ENCODE measurements at regions not wholly inside any gene's neighbourhood (a gene's known extent, or its start where the extent isn't known, plus 50 kb on each side); places are given as distances from the start of the nearest gene placed in this dataset.

DNA sequence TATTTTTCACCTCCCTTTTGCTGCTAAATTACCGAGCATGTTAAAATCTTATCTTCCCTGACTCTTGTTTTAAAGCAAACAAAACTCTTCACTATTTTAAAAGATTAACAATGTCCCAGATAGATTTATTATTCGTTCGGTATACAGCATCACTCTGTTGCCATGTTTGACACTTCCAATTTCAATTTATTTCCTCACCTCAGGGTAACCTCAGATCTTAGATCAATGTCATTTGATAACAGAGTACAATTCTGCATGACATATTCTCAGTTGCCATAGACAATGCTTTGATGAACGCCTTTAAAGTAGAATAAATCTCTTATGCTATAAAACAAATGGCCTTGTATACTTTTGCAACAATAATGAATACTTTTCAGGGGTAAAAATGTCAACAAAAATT is 1078.1 kb upstream of the IGFBP7 start:
- DNase-seq: no peak

DNA sequence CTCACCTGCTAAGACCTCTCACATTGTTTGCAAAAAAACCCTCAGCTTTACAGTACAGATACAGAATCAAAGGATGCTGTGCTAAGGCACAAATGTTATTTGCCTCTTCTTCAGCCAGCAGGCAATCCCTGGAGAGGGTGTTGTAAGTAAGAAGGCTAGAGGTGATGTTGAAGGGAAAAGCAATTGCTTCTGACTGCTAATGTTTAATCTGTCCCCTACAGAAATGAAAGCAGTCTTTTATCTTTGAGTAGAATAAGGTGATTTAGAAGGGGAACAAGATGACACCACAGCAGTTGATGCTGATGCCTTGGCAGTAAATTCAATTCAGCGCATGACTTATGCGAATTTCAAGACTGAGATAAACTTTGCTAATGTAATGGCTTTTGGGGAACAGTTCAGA is 1064.8 kb upstream of the IGFBP7 start:
- DNase-seq: no peak

DNA sequence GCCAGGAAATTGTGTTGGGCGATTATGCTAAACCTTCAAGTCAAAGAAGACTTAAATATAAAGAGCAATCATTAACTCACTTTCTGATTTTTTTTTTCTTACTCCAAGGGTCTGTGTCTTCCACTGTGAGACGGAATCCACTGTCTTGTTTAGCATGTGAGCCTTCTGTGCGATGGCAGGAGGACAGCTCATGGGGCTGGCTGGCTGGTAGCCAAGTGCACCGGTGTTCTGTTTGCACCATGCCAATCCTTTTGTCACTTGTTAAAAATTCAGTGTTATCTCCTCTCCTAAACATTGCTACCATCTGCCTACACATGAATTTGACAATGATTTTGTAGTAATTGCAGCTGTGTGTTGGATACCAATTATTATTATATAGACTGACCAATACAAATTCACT is 1056.3 kb upstream of the IGFBP7 start:
- no peak for DNase-seq

DNA sequence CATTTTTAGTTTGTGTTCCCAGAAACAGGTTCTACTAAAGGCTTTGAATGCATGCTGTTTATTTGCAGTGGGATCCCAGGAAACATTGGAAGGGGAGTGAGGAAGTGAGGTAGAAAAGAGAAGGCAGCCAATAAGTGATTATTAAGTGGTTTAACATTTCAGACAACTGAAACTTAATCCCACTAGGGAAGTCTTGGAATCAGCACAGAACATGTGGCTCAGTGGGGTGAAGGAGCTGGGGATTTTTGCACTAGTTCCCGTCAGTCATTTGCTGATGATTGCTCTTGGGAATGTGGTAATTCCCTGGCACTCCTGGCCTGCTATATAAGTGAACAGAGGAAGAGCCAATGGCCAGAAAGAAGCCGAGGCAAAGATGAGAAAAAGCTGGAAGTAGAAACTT is 1053.0 kb upstream of the IGFBP7 start:
- no peak for DNase-seq

DNA sequence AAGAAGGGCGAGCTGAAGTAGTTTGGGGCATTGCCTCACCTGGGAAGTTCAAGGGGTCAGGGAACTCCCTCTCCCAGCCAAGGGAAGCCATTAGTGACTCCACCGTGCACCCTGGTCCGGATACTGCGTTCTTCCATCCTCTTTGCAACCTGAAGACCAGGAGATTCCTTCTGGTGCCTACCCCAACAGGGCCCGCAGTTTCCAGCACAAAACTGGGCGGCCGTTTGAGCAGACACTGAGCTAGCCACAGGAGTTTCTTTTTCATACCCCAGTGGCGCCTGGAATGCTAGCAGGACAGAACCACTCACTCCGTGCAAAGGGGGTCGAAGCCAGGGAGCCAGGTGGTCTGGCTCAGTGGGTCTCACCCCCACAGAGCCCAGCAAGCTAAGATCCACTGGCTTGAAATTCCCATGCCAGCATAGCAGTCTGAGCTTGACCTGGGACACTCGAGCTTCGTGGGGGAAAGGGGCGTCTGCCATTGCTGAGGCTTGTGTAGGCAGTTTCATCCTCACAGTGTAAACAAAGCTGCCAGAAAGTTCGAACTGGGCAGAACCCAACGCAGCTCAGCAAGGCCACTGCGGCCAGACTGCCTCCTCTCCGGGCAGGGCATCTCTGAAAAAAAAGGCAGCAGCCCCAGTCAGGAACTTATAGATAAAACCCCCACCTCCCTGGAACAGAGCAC is 1039.4 kb upstream of the IGFBP7 start:
- no peak for DNase-seq

DNA sequence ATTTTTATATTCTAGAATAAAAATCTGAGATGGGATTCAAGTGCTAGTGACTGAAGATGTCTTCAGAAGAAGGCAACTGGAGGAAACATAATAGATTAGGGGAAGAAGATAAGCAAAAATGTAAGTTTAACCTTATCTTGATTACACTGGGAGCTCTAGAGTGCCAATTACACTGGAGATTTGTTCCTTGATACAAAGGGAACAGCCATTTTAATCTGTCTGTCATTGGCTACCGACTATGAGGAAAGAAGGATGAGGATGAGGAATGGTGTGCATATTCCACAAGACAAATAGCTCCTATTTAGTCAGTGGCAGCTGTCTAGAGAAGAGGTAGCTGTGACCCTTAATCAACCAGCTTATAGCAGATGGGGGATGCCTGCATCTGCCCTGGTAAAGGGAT is 1034.5 kb upstream of the IGFBP7 start:
- no peak for DNase-seq

DNA sequence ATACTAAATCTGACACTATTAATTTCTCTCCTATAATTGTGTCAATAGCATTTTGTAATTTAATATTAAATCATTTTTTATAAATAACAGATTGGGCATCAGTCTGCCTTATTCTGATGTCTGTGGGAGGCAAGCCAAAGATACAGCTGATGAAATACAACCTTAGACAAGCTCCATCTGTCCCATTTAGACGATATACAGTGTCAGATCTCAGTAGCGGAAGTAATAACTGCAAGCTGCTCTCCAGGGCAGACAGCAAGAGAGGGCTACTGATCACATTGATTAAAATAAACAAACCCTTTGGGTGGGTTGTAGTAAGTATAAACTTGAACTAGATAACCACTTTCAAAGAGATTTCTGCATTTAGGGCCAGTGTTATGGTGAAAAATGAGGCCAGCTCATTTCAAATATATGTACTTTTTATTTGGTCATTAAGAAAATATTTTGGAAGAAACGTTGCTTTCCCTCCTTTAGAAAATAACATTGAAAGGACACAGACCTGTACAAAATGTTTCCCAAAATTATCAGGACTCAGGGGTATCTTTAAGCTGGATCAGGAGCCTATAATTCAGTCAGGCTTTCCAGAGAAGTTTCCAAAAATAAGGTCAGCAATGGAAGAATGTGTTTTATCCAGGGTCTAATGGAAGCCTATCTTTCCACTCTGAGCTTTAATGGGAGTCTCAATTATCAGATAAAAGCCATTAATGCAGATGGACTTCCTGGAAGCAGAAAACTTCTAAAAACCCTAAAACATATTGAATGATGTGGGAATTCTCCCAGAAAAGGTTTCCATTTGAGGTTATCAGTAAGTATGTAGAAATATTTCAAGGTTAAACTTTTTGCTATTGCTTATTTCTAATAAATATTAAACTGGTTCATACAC is 1028.8 kb upstream of the IGFBP7 start:
- DNase-seq: no peak

DNA sequence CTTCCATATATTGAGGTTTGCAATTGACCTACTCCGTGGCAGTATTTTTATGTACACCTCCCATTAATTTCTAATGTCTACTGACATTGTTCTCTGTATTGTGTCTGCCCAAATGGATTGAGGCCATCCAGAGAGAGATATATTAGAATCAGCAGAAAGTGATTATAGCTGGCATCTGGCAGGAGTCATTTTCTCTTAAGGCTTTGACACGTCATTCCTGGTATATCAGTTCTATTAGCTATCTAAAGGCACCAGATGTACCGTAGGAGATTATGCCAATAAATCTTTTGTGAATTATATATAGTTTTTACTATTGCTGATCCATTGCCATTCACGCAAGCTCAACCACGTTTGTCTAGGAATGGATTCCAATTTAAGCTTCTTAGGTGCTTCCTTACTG is 1026.4 kb upstream of the IGFBP7 start:
- no peak for DNase-seq

DNA sequence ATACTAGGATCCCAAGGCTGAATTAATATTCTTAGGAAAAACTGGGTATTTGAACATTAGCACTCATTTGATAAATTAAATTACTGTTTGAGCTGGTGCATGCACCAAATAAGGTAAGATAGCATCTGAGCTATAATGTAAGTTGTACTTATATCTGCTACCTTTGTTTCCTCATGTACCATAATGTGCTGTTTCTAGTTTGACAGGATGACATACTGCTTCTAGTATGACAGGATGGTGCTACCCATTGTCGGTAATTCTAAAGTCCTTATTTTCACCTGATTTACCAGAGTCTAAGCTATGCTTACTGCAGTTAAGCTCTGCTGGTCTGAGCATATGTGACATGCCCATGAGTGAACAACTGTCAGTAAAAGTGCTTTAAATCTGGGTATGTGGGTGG is 1017.5 kb upstream of the IGFBP7 start:
- DNase-seq: no peak

DNA sequence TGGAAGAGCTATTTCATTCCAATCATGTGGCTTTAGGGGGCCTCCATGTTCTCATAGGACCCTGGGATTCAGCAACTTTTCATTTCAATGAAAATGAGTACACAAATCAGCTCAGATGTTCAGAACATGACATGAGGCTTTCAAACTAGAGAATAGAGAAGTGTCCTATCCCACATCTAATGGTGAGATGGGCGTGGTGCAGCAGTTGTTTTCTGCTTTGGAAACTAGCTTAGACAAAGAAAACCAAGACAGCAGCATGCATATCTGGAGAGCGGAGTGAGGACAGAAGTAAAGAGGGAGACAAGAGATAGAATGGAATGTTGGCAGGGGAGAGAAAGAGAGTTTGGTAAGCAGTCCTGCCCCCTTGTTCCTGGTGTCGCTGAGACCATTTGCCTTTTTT is 1009.1 kb upstream of the IGFBP7 start:
- no peak for DNase-seq

DNA sequence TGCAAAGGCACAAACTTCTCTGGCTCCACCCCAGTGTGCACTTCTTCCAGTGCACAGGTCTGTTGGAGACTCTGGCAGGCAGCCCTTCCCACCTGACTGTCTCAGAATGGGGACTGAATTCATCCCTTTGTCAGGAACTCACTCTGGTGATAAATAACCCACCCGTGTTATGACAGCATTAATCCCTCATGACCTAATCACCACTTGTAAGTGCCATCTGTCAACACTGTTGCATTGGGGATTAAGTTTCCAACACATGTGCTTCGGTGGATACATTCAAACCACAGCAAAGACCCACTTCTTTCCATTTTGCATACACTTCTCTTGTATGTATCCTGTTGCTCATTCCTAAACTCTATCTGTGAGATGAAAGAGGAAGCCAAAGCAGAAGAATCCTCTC is 1002.9 kb upstream of the IGFBP7 start:
- no peak for DNase-seq

DNA sequence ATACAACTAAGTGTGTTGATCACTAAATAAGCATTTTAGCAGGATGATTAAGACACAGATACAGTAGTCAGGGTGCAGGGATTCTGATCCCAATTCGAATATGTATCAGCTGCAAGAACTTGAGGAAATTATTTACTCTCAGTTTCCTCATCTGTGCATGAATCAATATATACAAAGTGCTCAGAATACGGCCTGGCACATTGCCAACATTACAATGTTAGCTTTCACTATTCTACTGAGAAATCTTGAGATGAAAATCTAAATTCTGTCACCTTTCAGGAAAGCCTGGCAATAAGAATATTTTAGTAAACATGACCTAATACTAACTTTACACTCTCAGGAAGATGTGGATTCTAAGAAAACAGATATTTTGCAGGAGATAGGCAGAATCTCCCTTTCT is 1001.6 kb upstream of the IGFBP7 start:
- DNase-seq: no peak

DNA sequence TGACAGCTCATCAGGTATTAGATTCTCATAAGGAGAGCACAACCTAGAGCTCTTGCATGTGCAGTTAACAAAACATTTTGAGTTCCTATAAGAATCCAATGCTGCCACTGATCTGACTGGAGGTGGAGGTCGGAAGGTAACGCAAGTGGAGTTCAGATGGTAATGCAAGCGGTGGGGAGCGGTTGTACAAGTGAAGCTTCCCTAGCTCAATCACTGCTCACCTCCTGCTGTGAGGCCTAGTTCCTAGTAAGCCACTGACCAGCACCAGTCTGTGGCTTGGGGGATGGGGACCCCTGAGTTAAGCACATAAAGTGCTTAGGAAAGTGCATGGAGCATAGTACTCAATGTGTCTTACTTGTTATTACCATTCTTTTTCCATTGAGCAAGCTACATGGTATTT is 983.2 kb upstream of the IGFBP7 start:
- no peak for DNase-seq

DNA sequence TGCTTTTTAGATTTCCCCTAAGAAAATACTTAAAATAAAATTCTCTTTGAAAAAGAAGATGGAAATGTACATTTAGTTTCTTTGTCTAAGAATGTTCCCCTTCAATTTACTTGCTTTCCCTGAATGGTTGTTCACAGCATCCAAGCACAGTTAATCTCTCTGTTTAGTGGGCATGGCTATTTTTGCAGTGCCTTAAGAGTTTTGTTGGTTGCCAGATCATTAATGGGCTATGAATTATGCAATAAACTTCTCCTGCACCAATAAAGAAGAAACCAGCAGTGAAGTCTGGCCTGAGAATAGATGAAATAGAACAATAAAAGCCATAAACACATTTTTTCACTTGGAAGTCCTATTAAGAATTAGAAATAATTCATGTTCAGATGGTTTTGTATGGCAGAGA is 980.4 kb upstream of the IGFBP7 start:
- DNase-seq: no peak

DNA sequence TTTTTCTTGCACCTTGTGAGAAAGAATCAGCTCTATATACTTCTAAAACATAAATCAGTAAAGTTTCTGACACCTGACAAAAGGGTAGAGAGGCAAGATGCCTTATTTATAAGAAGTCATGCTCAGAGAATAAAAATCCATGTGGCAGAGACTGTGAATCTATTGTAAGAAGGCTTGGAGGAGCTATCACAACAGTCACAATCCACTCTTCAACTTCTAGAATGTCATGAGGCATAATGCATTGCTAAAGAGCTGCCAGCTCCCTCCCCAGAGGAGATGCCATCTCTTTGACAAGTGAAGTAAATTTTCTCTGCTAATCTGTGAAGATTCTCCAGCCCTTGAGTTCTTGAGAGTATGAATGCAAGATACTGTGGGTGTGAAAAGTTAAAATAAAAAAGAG is 971.2 kb upstream of the IGFBP7 start:
- DNase-seq: no peak

DNA sequence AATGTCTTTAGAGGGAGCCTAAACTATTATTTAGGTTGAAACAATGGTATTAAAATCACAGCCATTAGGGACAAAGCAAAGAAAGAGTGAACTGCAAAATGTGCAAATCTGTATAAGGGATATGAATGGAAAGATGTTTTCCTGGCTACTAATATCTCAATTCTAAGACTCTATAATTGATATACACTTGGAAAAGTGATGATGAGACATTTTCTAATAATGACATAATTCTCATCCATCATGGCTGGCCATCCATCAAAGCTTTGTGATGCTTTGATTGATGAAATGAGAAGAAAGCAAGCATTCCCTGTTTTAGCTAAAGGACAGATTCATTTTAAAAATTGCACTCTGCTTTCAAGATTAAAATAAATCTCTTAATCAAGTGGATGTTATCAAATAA is 965.5 kb upstream of the IGFBP7 start:
- DNase-seq: no peak

DNA sequence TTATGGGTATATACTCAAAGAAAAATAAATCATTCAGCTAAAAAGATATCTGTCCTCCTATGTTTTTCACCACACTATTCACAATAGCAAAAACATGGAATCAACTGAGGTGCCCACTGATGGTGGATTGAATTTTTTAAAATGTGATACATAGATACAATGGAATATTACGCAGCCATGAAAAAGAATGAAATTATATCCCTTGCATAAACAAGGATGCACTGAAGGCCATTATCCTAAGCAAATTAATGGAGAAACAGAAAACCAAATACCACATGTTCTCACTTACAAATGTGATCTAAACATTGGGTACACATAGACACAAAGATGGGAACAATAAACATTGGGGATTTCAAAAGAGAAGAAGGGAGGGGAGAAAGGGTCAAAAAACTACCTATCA is 964.2 kb upstream of the IGFBP7 start:
- DNase-seq: no peak

DNA sequence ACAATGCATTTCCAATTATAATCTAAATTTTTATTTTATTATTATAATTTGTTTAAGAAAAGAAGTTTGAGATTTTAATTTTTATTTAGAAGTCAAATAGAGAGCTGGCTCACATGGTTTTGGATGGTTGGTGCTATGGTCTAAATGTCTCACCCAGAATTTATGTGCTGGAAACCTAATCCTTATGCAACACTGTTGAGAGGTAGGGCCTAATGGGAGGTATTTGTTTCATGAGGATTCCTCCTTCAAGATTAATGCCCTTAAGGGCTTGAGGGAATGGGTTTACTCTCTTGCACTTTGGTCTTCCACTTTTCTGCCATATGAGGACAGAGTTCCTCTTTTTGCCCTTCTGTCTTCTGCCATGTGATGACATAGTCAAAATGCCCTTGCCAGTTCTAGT is 960.5 kb upstream of the IGFBP7 start:
- DNase-seq: no peak

DNA sequence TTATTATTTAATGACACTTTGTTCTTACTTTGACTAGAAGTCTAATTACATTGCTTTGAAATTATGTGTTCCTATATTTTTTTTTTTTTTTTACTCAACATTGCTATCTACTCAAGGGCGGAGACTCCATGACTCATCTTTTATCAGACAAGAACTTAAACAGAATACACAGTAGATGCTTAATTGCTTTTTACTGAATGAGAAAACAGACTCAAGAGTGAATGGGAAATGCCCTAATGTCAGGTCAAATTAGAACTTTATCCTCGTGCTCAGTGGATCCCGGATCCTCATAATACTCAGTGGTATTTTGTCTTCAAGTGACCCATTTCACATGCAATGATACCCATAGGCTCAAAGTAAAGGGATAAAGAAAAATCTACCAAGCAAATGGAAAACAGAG is 954.5 kb upstream of the IGFBP7 start:
- no peak for DNase-seq

DNA sequence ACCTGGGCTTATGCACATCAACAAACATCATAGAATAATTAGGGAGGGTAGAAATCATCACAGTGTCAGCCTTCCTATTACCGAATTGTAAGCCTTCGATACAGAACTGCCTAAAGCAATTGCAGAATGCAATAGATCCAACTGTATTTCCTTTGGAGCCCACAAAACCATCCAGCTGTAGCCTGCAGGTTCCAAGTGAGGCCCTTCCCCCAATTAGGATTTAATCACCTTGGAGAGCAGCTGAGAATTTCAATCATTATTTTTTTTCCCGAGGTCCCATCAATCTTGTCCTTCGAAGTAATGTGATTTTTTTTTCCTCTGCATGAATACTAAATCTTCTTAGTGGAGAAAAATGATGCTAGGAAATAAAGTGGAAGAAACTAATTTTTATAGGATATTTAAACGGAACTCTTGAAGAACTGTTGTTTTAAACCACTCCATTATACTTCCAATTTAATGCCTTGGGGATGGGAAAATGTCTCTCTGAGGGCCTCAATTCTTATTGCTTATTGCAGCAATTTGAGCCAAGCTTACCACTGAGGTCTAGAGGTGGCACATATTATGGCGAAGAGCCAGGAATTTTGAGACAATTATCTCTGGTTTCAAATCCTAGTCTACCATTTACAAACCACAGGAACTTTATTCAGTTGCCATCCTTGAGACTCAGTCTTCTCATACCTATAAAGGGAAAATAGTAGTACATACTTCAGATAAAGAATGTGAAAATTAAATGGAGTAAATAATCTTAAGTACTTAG is 953.4 kb upstream of the IGFBP7 start:
- DNase-seq: no peak

DNA sequence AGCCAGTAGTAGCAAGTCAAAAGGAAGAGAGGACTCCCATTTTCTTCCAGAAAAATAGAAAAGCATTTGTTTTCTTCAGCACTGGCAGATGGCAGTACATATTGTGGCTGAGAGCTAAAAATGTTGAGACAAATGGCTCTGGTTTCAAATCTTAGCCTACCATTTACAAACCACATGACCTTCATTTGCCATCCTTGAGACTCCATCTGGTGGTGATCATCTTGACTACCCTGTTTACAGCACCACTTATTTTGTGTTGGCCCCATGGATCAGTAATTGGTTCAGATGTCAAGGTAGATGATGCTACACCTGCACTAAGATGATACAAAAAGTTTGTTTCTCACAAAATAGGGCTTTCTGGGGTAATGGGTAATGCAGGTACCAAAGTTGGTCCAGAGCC is 951.8 kb upstream of the IGFBP7 start:
- DNase-seq: no peak

DNA sequence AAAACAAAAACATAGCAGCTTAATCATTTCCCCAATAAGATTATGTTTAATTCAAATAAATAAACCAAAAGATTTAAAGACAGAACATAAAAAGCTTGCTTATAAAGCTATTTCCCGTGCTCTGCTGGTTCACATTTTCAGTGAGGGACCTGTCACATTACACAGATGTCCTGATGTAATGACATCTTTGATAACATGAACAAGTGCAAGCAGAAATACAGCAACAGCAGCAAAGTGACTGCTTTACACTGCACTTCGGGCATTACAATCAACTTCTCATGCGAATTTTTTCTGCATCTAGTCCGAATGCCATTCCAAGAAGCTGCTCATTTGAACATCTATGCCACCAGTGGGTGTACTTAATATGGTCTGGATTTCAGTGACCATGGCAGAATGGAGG is 940.3 kb upstream of the IGFBP7 start:
- DNase-seq: no peak

DNA sequence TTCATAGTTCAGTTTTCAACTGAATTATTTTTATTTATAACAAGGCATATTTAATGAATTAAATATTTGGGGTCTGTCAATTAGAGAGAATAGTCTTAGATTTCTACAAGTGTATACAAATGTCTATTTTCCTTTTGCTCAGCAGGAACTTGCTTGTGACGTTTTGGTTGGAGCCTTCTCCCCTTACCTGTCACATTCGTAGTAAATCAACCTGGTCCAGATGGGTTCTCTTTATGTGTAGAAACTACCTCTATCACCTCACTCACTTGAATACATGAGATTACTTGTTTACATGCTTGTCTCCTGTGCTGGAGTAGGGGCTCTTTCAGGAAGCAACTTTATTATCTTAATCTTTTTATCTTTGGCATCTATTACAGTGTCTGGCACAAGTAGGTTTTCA is 938.3 kb upstream of the IGFBP7 start:
- DNase-seq: no peak

DNA sequence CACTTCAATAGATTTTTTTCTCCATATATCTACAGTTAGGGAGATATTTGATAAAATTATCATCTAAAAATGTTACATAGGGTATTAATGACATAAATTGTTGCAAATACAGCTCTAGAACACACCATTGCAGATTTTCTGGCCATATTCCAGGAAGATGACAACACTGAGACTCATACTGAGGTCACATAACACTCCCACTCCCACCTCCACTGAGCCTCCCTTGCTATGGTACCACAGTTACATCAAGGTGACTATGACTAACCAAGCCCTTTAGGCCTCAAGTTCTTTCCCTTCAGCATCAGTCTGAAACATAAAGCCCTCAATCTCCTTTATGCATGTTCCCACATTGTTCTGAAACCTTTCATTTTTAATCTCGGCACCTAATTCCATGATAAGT is 932.0 kb upstream of the IGFBP7 start:
- DNase-seq: no peak
